ENCODE measurements at regions not wholly inside any gene's neighbourhood (a gene's known extent, or its start where the extent isn't known, plus 50 kb on each side); places are given as distances from the start of the nearest gene placed in this dataset.

DNA sequence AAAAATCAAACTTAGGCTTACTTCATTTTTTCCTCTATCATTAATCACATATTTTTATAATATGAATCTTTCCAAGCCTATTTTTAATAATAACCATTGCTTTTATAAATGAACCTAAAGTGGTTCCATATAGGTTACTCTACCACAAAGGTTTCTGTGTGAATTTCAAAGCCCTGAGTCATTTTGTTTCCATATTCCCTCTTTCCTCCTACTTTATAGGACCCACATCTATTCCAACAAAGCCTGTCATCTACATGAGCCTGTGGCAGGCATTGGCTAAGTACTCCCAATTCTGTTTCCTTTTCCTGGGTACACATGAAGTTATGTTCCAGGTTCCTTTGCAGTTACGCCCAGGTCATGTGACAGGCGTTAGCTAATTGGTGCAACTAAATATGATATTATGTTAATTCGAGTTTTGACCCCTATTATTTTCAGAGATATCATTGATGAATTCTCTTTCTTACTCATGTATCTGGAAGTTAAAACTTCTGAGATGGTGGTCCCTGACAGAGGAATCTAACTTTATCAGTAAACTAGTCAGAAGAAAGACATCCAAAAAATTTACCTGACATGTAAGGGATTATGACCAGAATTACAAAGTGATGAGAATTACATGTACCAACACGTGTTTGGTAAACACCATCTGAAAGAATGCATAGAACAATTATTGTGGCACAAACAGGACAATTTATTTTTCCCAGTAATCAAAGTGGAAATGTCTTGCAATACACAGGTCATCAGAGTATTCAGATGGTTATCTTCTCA is 1264.0 kb upstream of the CNTN5 start:
- no peak overlapping the region for H2BK120ac ChIP-seq (ENCODE audit: low read depth, low read length)
- H3K9ac ChIP-seq (ENCODE audit: low read depth, low read length): no peak overlapping the region
- no peak overlapping the region for H3K27ac ChIP-seq (ENCODE audit: insufficient read depth, low read length)
- H3K27me3 ChIP-seq (ENCODE audit: control insufficient read depth, insufficient read depth, low read length): no peaks in the 10 kb centered on the region
- H3K23ac ChIP-seq (ENCODE audit: low read depth, low read length): no peak overlapping the region
- H2AK9ac ChIP-seq (replicated peaks; ENCODE audit: low read depth, low read length, poor library complexity): no peak overlapping the region
- no peak overlapping the region for H4K5ac ChIP-seq (ENCODE audit: low read depth, low read length)
- no peak overlapping the region for H2BK20ac ChIP-seq (ENCODE audit: low read depth, low read length)
- ATAC-seq (ENCODE audit: low read depth) (no peak), DNase-seq (no peak)
- H3K4ac ChIP-seq (ENCODE audit: low read depth, low read length): no peak overlapping the region
- ChIA-PET POLR2A (ENCODE audit: unreplicated experiment) (no interaction called here), CTCF (no interaction called here)
- in situ Hi-C loops (cut with MboI; ENCODE audit: low sequenced_read_pairs): no loop called here
- WGBS, 2 experiments (ENCODE audit: extremely low coverage in 2 of 2, insufficient read length in 1 of 2): no CpG with 5 or more reads among the region's 4 CpGs
- H3K79me1 ChIP-seq (ENCODE audit: low read depth in 1 of 2, low read length in 2 of 2): no peaks in the 10 kb centered on the region
- TF ChIP-seq CTCF (conservative IDR thresholded peaks at IDR 0.05; ENCODE audit: low read depth, low read length): no peak
- no peak for TF ChIP-seq RAD21 (IDR thresholded peaks at IDR 0.05; ENCODE audit: low read length)
- no peak for TF ChIP-seq MAZ (IDR thresholded peaks at IDR 0.05; ENCODE audit: borderline replicate concordance, low read depth, low read length)
- TF ChIP-seq, protein P1, sequence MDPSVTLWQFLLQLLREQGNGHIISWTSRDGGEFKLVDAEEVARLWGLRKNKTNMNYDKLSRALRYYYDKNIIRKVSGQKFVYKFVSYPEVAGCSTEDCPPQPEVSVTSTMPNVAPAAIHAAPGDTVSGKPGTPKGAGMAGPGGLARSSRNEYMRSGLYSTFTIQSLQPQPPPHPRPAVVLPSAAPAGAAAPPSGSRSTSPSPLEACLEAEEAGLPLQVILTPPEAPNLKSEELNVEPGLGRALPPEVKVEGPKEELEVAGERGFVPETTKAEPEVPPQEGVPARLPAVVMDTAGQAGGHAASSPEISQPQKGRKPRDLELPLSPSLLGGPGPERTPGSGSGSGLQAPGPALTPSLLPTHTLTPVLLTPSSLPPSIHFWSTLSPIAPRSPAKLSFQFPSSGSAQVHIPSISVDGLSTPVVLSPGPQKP (IDR thresholded peaks at IDR 0.05; ENCODE audit: borderline replicate concordance, low read depth, low read length): no peak
- TF ChIP-seq CEBPB (IDR thresholded peaks at IDR 0.05; ENCODE audit: low read depth, low read length): no peak
- no peak for TF ChIP-seq FOS (IDR thresholded peaks at IDR 0.05; ENCODE audit: low read depth, low read length)
- TF ChIP-seq SMC3 (IDR thresholded peaks at IDR 0.05; ENCODE audit: low read depth, low read length): no peak
- TF ChIP-seq MXI1 (IDR thresholded peaks at IDR 0.05; ENCODE audit: borderline replicate concordance, low read depth, low read length): no peak
- TF ChIP-seq CHD1 (IDR thresholded peaks at IDR 0.05; ENCODE audit: low read depth, low read length): no peak
- TF ChIP-seq BHLHE40 (IDR thresholded peaks at IDR 0.05; ENCODE audit: low read depth, low read length): no peak
- no peak for TF ChIP-seq POLR2A (IDR thresholded peaks at IDR 0.05; ENCODE audit: low read depth, low read length)
- no peak for TF ChIP-seq NFE2L2 (IDR thresholded peaks at IDR 0.05; ENCODE audit: low read depth, low read length)
- no peak for TF ChIP-seq USF2 (IDR thresholded peaks at IDR 0.05; ENCODE audit: low read depth, low read length)
- TF ChIP-seq MAFK (IDR thresholded peaks at IDR 0.05; ENCODE audit: low read depth, low read length): no peak
- no peak overlapping the region for H2AFZ ChIP-seq (replicated peaks; ENCODE audit: low read length, poor library complexity)
- no peak overlapping the region for H4K8ac ChIP-seq (ENCODE audit: low read depth in 2 of 2, low read length in 2 of 2)
- H3K9me1 ChIP-seq (ENCODE audit: insufficient read depth, low read length): no peaks in the 10 kb centered on the region
- no peak overlapping the region for H2BK5ac ChIP-seq (ENCODE audit: low read depth, low read length, poor library complexity, severe bottlenecking)
- no peak overlapping the region for H3K18ac ChIP-seq (ENCODE audit: low read depth, low read length)
- dilution Hi-C loops (cut with HindIII; ENCODE audit: low sequenced_read_pairs, unreplicated experiment): no loop called here
- no peaks in the 10 kb centered on the region for H4K20me1 ChIP-seq (ENCODE audit: insufficient read depth, low read length)
- intact Hi-C loops (cut with micrococcal nuclease): no loop called here
- H3K36me3 ChIP-seq (ENCODE audit: control insufficient read depth, insufficient read depth, low read length): no peaks in the 10 kb centered on the region
- no peak overlapping the region for H2AK5ac ChIP-seq (ENCODE audit: low read depth, low read length)
- H3K14ac ChIP-seq (replicated peaks; ENCODE audit: low read depth, low read length): no peak overlapping the region
- no TSS peak for BruUV-seq (replicated peaks)
- no peak overlapping the region for H3K56ac ChIP-seq (ENCODE audit: extremely low read depth, insufficient read depth, low read length)
- H3K4me1 ChIP-seq (ENCODE audit: control insufficient read depth, insufficient read depth, low read length): no peaks in the 10 kb centered on the region
- no peak overlapping the region for H4K91ac ChIP-seq (ENCODE audit: insufficient read depth, low read depth, low read length)
- H2BK15ac ChIP-seq (ENCODE audit: low read depth, low read length): no peak overlapping the region
- no peak overlapping the region for H3K4me2 ChIP-seq (ENCODE audit: low read depth, low read length)
- no peak overlapping the region for H3K4me3 ChIP-seq (ENCODE audit: insufficient read depth, low read depth, low read length)
- peaks cover 8% of the 10 kb centered on the region for H3K9me3 ChIP-seq (ENCODE audit: control insufficient read depth, insufficient read depth, low read length)

Data from IMR-90 (cell line).